KMS-11 (cell line): ENCODE measurements at regions not wholly inside any gene's neighbourhood (a gene's known extent, or its start where the extent isn't known, plus 50 kb on each side); places are given as distances from the start of the nearest gene placed in this dataset.

Source experiments
- H2AFZ ChIP-seq: fragments of 200-600 bp; sonication (generic); 2 replicates; pipeline ENCODE4 v1.6.1; 2016; ENCODE audit warnings: antibody characterized with exemption, mixed run types, low read depth
- H3K27ac ChIP-seq: fragments of 200-600 bp; sonication (generic); 2 replicates; pipeline ENCODE4 v1.6.1; 2016; ENCODE audit warnings: mild to moderate bottlenecking, mixed run types
- H3K27me3 ChIP-seq: fragments of 200-600 bp; sonication (generic); 2 replicates; pipeline ENCODE4 v1.6.1; 2017; ENCODE audit warnings: mild to moderate bottlenecking, low read depth, mixed run types, moderate library complexity; ENCODE audit not compliant: insufficient read depth
- H3K36me3 ChIP-seq: fragments of 200-600 bp; sonication (generic); 2 replicates; pipeline ENCODE4 v1.6.1; 2017; ENCODE audit warnings: mild to moderate bottlenecking, mixed run types; ENCODE audit not compliant: insufficient read depth
- H3K4me1 ChIP-seq: fragments of 200-600 bp; sonication (generic); 2 replicates; pipeline ENCODE4 v1.6.1; 2016; ENCODE audit warnings: mild to moderate bottlenecking, low read depth, mixed run types; ENCODE audit not compliant: poor library complexity, severe bottlenecking
- H3K4me2 ChIP-seq: fragments of 200-600 bp; sonication (generic); 2 replicates; pipeline ENCODE4 v1.7.0; 2016; ENCODE audit warnings: mild to moderate bottlenecking, mixed run types
- H3K4me3 ChIP-seq: fragments of 200-600 bp; sonication (generic); IDR thresholded peaks from 2 replicates; pipeline ENCODE4 v1.6.1; 2017; ENCODE audit warnings: low read depth, low read length, mixed read lengths; ENCODE audit not compliant: insufficient read depth
- H3K79me2 ChIP-seq: fragments of 200-600 bp; sonication (generic); 2 replicates; pipeline ENCODE4 v1.6.1; 2016; ENCODE audit warnings: low read depth, mixed run types; ENCODE audit not compliant: insufficient read depth
- H3K9ac ChIP-seq: fragments of 200-600 bp; sonication (generic); 2 replicates; pipeline ENCODE4 v1.6.1; 2016; ENCODE audit warnings: mild to moderate bottlenecking, mixed run types
- H4K20me1 ChIP-seq: fragments of 200-600 bp; sonication (generic); 2 replicates; pipeline ENCODE4 v1.6.1; 2016; ENCODE audit warnings: mild to moderate bottlenecking, mixed run types; ENCODE audit not compliant: insufficient read depth
- CTCF ChIP-seq: fragments of 200-600 bp; sonication (generic); conservative IDR thresholded peaks from 2 replicates; pipeline ENCODE4 v1.6.1; 2017; ENCODE audit warnings: low read depth, mild to moderate bottlenecking, antibody characterized with exemption, low read length, moderate library complexity, mixed read lengths

- Histone ChIP-seq H3K27ac (no peak overlapping the region), H3K4me1 (no peaks in the 10 kb centered on the region), H3K27me3 (no peaks in the 10 kb centered on the region), H4K20me1 (no peaks in the 10 kb centered on the region), H3K79me2 (no peaks in the 10 kb centered on the region), H3K4me3 (no peak overlapping the region), H3K36me3 (no peaks in the 10 kb centered on the region), H2AFZ (no peak overlapping the region), H3K9ac (no peak overlapping the region), H3K4me2 (no peak overlapping the region)
- no peak for TF ChIP-seq CTCF
These were observed 80.6 kb downstream of the ADCYAP1 start for GRCh38 chr18:985212-985661.

DNA sequence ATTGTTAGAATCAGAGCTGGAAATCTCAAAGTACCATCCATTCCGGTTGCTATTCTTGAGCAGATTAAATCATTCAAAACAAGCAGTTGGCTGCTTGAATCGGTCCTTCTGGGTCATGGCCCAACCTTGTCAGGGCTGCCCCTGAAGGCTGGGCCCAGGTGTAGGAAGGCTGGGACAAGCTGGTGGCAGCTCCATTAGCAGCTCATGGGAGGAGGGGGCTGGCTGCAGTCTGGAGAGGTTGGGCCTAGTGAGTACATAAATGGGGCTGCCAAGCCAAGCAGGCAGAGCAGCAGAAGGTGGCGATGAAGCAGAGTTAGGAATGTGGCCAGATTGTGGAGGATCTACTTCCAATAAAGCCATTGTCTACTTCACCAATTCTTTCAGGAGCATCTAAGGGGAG is 81.4 kb downstream of the ADCYAP1 start:
- Histone ChIP-seq H4K20me1 (no peaks in the 10 kb centered on the region), H3K4me3 (no peak overlapping the region), H3K36me3 (no peaks in the 10 kb centered on the region), H3K79me2 (no peaks in the 10 kb centered on the region), H3K4me2 (no peak overlapping the region), H3K4me1 (no peaks in the 10 kb centered on the region), H2AFZ (no peak overlapping the region), H3K27ac (no peak overlapping the region), H3K27me3 (no peaks in the 10 kb centered on the region), H3K9ac (no peak overlapping the region)
- no peak for TF ChIP-seq CTCF

- H3K27me3 ChIP-seq, result no peaks in the 10 kb centered on the region
- no peaks in the 10 kb centered on the region for H3K4me1 ChIP-seq
- no peak overlapping the region for H3K4me3 ChIP-seq
- no peaks in the 10 kb centered on the region for H3K36me3 ChIP-seq
- H2AFZ ChIP-seq, result no peak overlapping the region
- H3K4me2 ChIP-seq, result no peak overlapping the region
- TF ChIP-seq CTCF, result no peak
- H3K9ac ChIP-seq, result no peak overlapping the region
- H4K20me1 ChIP-seq, result no peaks in the 10 kb centered on the region
- H3K79me2 ChIP-seq, result no peaks in the 10 kb centered on the region
- H3K27ac ChIP-seq, result no peak overlapping the region
These were observed 81.9 kb downstream of the ADCYAP1 start for GRCh38 chr18:986552-986951.

GRCh38 chr18:987325-988186 is 82.9 kb downstream of the ADCYAP1 start:
- no peaks in the 10 kb centered on the region for H4K20me1 ChIP-seq
- no peaks in the 10 kb centered on the region for H3K4me1 ChIP-seq
- H3K4me3 ChIP-seq, result no peak overlapping the region
- H3K9ac ChIP-seq, result no peak overlapping the region
- H3K27me3 ChIP-seq, result no peaks in the 10 kb centered on the region
- H3K27ac ChIP-seq, result no peak overlapping the region
- H3K79me2 ChIP-seq, result no peaks in the 10 kb centered on the region
- H3K36me3 ChIP-seq, result no peaks in the 10 kb centered on the region
- no peak for TF ChIP-seq CTCF
- no peak overlapping the region for H3K4me2 ChIP-seq
- no peak overlapping the region for H2AFZ ChIP-seq
